Keratinocyte (primary cell): ENCODE measurements at regions not wholly inside any gene's neighbourhood (a gene's known extent, or its start where the extent isn't known, plus 50 kb on each side); places are given as distances from the start of the nearest gene placed in this dataset.

Experiments
- DNase-seq: peaks from one replicate; pipeline ENCODE4 v3.0.0-alpha.2; 2011; ENCODE audit warnings: low read depth, missing footprints, low spot score
- FAIRE-seq: peaks from 2 replicates; lab custom pipeline; 2011; peaks lifted over from hg19 to GRCh38; lab: Jason Lieb, UNC
- H2AFZ ChIP-seq: 2 replicates; pipeline ENCODE4 v1.6.0; 2012; ENCODE audit warnings: low read length, control low read depth, inconsistent platforms; ENCODE audit not compliant: control insufficient read depth
- H3K27ac ChIP-seq: 2 replicates; pipeline ENCODE4 v1.5.1; 2011; ENCODE audit warnings: low read length; ENCODE audit not compliant: control insufficient read depth, insufficient read depth
- H3K27me3 ChIP-seq: 3 replicates; pipeline ENCODE4 v1.6.0; 2011; ENCODE audit warnings: low read length; ENCODE audit not compliant: control insufficient read depth, insufficient read depth; ENCODE audit errors: extremely low read depth
- H3K36me3 ChIP-seq, 2 experiments: 2 replicates in 1 of 2; 3 replicates in 1 of 2; pipeline ENCODE4 v1.5.1; 2011; ENCODE audit warnings: low read length in 2 of 2, mild to moderate bottlenecking in 1 of 2; ENCODE audit not compliant: control insufficient read depth in 2 of 2, insufficient read depth in 2 of 2; ENCODE audit errors: extremely low read depth in 1 of 2
- H3K4me1 ChIP-seq: 3 replicates; pipeline ENCODE4 v1.5.1; 2011; ENCODE audit warnings: low read length; ENCODE audit not compliant: control insufficient read depth, insufficient read depth; ENCODE audit errors: extremely low read depth
- H3K4me2 ChIP-seq: 3 replicates; pipeline ENCODE4 v1.6.0; 2011; ENCODE audit warnings: low read depth, low read length; ENCODE audit not compliant: control insufficient read depth, insufficient read depth; ENCODE audit errors: extremely low read depth
- H3K4me3 ChIP-seq, 3 experiments: fragments of 200-600 bp in 1 of 3; sonication (generic) in 1 of 3; 2 replicates in 2 of 3; 3 replicates in 1 of 3; pipeline ENCODE4 v1.5.1; 2011 to 2016; ENCODE audit warnings: low read length in 3 of 3, mild to moderate bottlenecking in 3 of 3, control low read depth in 2 of 3, inconsistent platforms in 1 of 3, low read depth in 1 of 3, mixed read lengths in 1 of 3, mixed run types in 1 of 3, moderate library complexity in 1 of 3; ENCODE audit not compliant: control insufficient read depth in 2 of 3, insufficient read depth in 2 of 3; ENCODE audit errors: extremely low read depth in 1 of 3
- H3K79me2 ChIP-seq: 2 replicates; pipeline ENCODE4 v1.6.0; 2012; ENCODE audit warnings: low read length; ENCODE audit not compliant: control insufficient read depth, insufficient read depth
- H3K9ac ChIP-seq: 3 replicates; pipeline ENCODE4 v1.6.0; 2011; ENCODE audit warnings: low read length; ENCODE audit not compliant: control insufficient read depth, insufficient read depth; ENCODE audit errors: extremely low read depth
- H3K9me1 ChIP-seq: 3 replicates; pipeline ENCODE4 v1.6.0; 2011; ENCODE audit warnings: low read length; ENCODE audit not compliant: control insufficient read depth, insufficient read depth; ENCODE audit errors: extremely low read depth
- H3K9me3 ChIP-seq: 2 replicates; pipeline ENCODE4 v1.5.1; 2012; ENCODE audit warnings: low read depth, low read length; ENCODE audit not compliant: control insufficient read depth
- H4K20me1 ChIP-seq: 3 replicates; pipeline ENCODE4 v1.6.0; 2011; ENCODE audit warnings: low read length; ENCODE audit not compliant: control insufficient read depth, insufficient read depth; ENCODE audit errors: extremely low read depth
- CTCF ChIP-seq, 3 experiments: IDR thresholded peaks in 1 of 3; conservative IDR thresholded peaks in 1 of 3; optimal IDR thresholded peaks in 1 of 3; 2 replicates in 2 of 3; 3 replicates in 1 of 3; pipeline versions ENCODE3 to v1.5.1; 2011; ENCODE audit warnings: low read length in 3 of 3, mild to moderate bottlenecking in 3 of 3, moderate library complexity in 2 of 3, control low read depth in 1 of 3, inconsistent platforms in 1 of 3; ENCODE audit not compliant: insufficient read depth in 2 of 3; ENCODE audit errors: extremely low read depth in 1 of 3
- EZH2 ChIP-seq: IDR thresholded peaks from one replicate; pipeline ENCODE4 v1.6.1; 2012; ENCODE audit warnings: inconsistent platforms, mild to moderate bottlenecking, low read length, moderate library complexity
- dilution Hi-C: fragments of 300-500 bp; cut with MboI; formaldehyde crosslinking; loops from one replicate; pipeline ENCODE4 v1.7.0; 2020; ENCODE audit warnings: low sequenced_read_pairs; ENCODE audit not compliant: extremely low pct_ligation_motif_present

GRCh38 chr2:173705656-173706055, 259.5 kb downstream of the SP3 start:
- Histone ChIP-seq H3K4me1 (no peaks in the 10 kb centered on the region), H3K4me2 (no peak overlapping the region), H3K9ac (no peak overlapping the region), H3K9me3 (no peaks in the 10 kb centered on the region), H4K20me1 (no peaks in the 10 kb centered on the region), H2AFZ (no peak overlapping the region), H3K79me2 (no peaks in the 10 kb centered on the region), H3K36me3 (no peaks in the 10 kb centered on the region), H3K27ac (no peak overlapping the region), H3K27me3 (no peaks in the 10 kb centered on the region), H3K4me3 (no peak overlapping the region), H3K9me1 (no peaks in the 10 kb centered on the region)
- FAIRE-seq: no peak
- TF ChIP-seq CTCF (optimal IDR thresholded peaks at IDR 0.05 in 1 of 3, IDR thresholded peaks at IDR 0.05 in 1 of 3, conservative IDR thresholded peaks at IDR 0.05 in 1 of 3; ENCODE audit: extremely low read depth in 1 of 3, insufficient read depth in 2 of 3, low read length in 3 of 3): no peak
- dilution Hi-C loops: no loop called here
- no peak for DNase-seq

- dilution Hi-C loops: no loop called here
- H3K79me2 ChIP-seq: no peaks in the 10 kb centered on the region
- no peak overlapping the region for H3K27ac ChIP-seq
- no peaks in the 10 kb centered on the region for H3K9me1 ChIP-seq
- H2AFZ ChIP-seq: no peak overlapping the region
- no peaks in the 10 kb centered on the region for H3K36me3 ChIP-seq
- TF ChIP-seq CTCF (optimal IDR thresholded peaks at IDR 0.05 in 1 of 3, IDR thresholded peaks at IDR 0.05 in 1 of 3, conservative IDR thresholded peaks at IDR 0.05 in 1 of 3; ENCODE audit: extremely low read depth in 1 of 3, insufficient read depth in 2 of 3, low read length in 3 of 3) (no peak), EZH2 (no peak)
- no peaks in the 10 kb centered on the region for H3K4me1 ChIP-seq
- no peak overlapping the region for H3K9ac ChIP-seq
- no peak overlapping the region for H3K4me2 ChIP-seq
- FAIRE-seq (no peak), DNase-seq (no peak)
- H4K20me1 ChIP-seq: no peaks in the 10 kb centered on the region
- H3K4me3 ChIP-seq: no peak overlapping the region
- H3K27me3 ChIP-seq: no peaks in the 10 kb centered on the region
- no peaks in the 10 kb centered on the region for H3K9me3 ChIP-seq
These were observed 258.2 kb downstream of the SP3 start for GRCh38 chr2:173706936-173707335.
